Panc1 (cell line): ENCODE measurements at regions not wholly inside any gene's neighbourhood (a gene's known extent, or its start where the extent isn't known, plus 50 kb on each side); places are given as distances from the start of the nearest gene placed in this dataset.

Experiments
- CTCF ChIP-seq: fragments of 450-650 bp; IDR thresholded peaks from 2 replicates; pipeline ENCODE4 v1.5.1; 2017; ENCODE audit warnings: mild to moderate bottlenecking
- POLR2AphosphoS5 ChIP-seq: IDR thresholded peaks from 2 replicates; pipeline ENCODE4 v1.6.1; 2012; ENCODE audit warnings: mild to moderate bottlenecking, low read depth, low read length, moderate library complexity
- SIN3A ChIP-seq: IDR thresholded peaks from 2 replicates; pipeline ENCODE4 v1.6.1; 2012; ENCODE audit warnings: low read depth, mild to moderate bottlenecking, low read length, moderate library complexity, borderline replicate concordance; ENCODE audit not compliant: insufficient read depth
- TCF7L2 ChIP-seq: IDR thresholded peaks from 2 replicates; pipeline ENCODE4 v1.6.1; 2011; ENCODE audit warnings: mild to moderate bottlenecking, low read depth, low read length, inconsistent platforms
- TF ChIP-seq, protein P1 (sequence below), 2 experiments: IDR thresholded peaks; 2 replicates each; pipeline ENCODE4 v1.6.1; 2011 to 2012; ENCODE audit warnings: low read depth in 2 of 2, control low read depth in 1 of 2, low read length in 1 of 2, mild to moderate bottlenecking in 1 of 2, moderate library complexity in 1 of 2; ENCODE audit not compliant: insufficient read depth in 1 of 2

- TF ChIP-seq CTCF (no peak), POLR2AphosphoS5 (no peak), TCF7L2 (no peak), SIN3A (no peak)
- TF ChIP-seq, protein P1, sequence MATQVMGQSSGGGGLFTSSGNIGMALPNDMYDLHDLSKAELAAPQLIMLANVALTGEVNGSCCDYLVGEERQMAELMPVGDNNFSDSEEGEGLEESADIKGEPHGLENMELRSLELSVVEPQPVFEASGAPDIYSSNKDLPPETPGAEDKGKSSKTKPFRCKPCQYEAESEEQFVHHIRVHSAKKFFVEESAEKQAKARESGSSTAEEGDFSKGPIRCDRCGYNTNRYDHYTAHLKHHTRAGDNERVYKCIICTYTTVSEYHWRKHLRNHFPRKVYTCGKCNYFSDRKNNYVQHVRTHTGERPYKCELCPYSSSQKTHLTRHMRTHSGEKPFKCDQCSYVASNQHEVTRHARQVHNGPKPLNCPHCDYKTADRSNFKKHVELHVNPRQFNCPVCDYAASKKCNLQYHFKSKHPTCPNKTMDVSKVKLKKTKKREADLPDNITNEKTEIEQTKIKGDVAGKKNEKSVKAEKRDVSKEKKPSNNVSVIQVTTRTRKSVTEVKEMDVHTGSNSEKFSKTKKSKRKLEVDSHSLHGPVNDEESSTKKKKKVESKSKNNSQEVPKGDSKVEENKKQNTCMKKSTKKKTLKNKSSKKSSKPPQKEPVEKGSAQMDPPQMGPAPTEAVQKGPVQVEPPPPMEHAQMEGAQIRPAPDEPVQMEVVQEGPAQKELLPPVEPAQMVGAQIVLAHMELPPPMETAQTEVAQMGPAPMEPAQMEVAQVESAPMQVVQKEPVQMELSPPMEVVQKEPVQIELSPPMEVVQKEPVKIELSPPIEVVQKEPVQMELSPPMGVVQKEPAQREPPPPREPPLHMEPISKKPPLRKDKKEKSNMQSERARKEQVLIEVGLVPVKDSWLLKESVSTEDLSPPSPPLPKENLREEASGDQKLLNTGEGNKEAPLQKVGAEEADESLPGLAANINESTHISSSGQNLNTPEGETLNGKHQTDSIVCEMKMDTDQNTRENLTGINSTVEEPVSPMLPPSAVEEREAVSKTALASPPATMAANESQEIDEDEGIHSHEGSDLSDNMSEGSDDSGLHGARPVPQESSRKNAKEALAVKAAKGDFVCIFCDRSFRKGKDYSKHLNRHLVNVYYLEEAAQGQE (IDR thresholded peaks at IDR 0.05; ENCODE audit: insufficient read depth in 1 of 2, low read depth in 2 of 2, low read length in 1 of 2): no peak
These were observed 214.2 kb downstream of the SPATA31D1 start for GRCh38 chr9:82202808-82203207.
